ENCODE measurements at regions not wholly inside any gene's neighbourhood (a gene's known extent, or its start where the extent isn't known, plus 50 kb on each side); places are given as distances from the start of the nearest gene placed in this dataset.

DNA sequence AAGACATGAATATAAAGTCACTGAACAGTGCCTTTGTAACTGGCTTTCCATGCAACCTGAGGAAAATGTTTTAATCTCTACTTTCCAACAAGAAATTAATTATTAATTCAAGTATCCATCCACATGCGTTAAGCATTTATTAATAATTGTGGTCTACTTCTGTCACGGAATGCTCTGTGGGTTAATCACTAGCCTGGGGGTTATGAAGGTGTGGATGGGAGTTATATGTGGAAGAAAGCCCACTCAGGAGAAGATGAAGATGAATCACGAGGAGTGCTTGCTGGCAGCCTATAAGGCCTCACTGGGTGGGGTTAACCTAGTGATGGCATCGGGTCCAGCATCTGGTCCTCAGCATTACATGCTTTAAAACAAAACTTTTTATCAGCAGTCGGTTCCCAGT, 99.5 kb upstream of the AVPR1A start:
- Mint-ChIP-seq H3K9me3 (peaks cover 16% of the 10 kb centered on the region), H3K4me1 (ENCODE audit: low read depth) (no peaks in the 10 kb centered on the region), H3K27me3 (ENCODE audit: insufficient read depth) (no peaks in the 10 kb centered on the region), H3K36me3 (ENCODE audit: low read depth) (no peaks in the 10 kb centered on the region), H3K4me3 (no peak overlapping the region), H3K27ac (no peak overlapping the region)
- TF ChIP-seq, protein P1, sequence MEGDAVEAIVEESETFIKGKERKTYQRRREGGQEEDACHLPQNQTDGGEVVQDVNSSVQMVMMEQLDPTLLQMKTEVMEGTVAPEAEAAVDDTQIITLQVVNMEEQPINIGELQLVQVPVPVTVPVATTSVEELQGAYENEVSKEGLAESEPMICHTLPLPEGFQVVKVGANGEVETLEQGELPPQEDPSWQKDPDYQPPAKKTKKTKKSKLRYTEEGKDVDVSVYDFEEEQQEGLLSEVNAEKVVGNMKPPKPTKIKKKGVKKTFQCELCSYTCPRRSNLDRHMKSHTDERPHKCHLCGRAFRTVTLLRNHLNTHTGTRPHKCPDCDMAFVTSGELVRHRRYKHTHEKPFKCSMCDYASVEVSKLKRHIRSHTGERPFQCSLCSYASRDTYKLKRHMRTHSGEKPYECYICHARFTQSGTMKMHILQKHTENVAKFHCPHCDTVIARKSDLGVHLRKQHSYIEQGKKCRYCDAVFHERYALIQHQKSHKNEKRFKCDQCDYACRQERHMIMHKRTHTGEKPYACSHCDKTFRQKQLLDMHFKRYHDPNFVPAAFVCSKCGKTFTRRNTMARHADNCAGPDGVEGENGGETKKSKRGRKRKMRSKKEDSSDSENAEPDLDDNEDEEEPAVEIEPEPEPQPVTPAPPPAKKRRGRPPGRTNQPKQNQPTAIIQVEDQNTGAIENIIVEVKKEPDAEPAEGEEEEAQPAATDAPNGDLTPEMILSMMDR (IDR thresholded peaks at IDR 0.05) = no peak
- DNase-seq = no peak

DNA sequence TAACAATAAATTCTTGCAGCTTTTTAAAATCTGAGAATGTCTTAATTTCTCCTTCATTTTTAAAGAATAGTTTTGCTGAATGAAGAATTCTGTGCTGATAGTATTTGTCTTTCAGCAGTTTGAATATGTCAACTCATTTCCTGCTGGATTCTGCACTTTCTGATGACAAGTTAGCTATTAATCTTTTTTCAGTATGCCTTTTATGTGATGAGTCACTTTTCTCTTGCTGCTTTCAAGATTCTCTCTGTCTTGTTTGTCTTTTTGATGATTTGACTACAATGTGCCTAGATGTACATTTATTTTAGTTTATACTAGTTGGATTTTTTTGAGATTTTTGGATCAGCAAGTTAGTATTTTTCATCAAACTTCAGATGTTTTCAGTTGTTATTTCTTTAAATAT, 87.9 kb upstream of the AVPR1A start:
- Mint-ChIP-seq H3K4me3 (no peak overlapping the region), H3K4me1 (ENCODE audit: low read depth) (no peaks in the 10 kb centered on the region)

DNA sequence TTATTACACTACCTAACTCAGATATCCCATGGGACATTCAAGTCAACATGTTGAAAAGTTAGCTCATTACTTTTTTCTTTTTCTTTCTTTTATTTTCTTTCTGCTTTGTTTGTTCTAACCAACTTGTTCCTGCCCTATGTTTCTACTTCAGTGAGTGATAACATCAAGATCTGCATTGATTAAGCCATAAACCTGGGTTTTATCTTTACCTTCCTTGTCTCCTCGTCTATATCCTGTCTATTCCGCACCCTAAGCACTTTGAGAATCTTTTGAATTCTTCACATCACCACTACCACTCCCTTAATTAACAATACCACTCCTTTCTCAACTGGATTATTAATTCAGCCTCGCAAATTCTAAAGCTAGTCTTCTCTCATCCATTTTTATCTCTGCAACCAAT, 81.9 kb upstream of the AVPR1A start:
- TF ChIP-seq, protein P1 (IDR thresholded peaks at IDR 0.05) = no peak
- H3K27ac Mint-ChIP-seq = no peak overlapping the region
- H3K4me3 Mint-ChIP-seq = no peak overlapping the region
- no peaks in the 10 kb centered on the region for H3K9me3 Mint-ChIP-seq
- H3K36me3 Mint-ChIP-seq (ENCODE audit: low read depth) = no peaks in the 10 kb centered on the region
- peaks cover 3% of the 10 kb centered on the region; the same call in 1 of the 2 replicates for H3K27me3 Mint-ChIP-seq (ENCODE audit: insufficient read depth)
- no peak for DNase-seq
- no peaks in the 10 kb centered on the region for H3K4me1 Mint-ChIP-seq (ENCODE audit: low read depth)

More for the DNA sequence above, 87.9 kb upstream of the AVPR1A start:
- Mint-ChIP-seq H3K27me3 (ENCODE audit: insufficient read depth) (no peaks in the 10 kb centered on the region), H3K9me3 (peaks cover 13% of the 10 kb centered on the region), H3K27ac (no peak overlapping the region), H3K36me3 (ENCODE audit: low read depth) (no peaks in the 10 kb centered on the region)
- TF ChIP-seq, protein P1 (IDR thresholded peaks at IDR 0.05) = no peak
- DNase-seq = no peak

DNA sequence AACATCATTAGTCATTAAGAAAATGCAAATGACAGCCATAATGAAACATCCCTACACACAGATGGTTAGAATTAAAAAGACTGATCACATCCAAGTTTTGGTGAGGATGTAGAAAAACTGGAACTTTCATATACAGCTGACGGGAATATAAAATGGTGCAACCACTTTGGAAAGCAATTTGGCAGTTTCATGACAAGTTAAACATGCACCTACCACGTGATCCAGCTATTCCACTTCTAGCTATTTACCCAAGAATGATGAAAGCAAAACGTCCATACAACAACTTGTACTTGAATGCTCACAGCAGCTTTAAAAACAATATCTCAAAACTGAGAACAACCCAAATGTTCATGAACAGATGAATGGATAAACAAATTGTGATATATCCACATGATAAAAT, 77.9 kb upstream of the AVPR1A start:
- Mint-ChIP-seq H3K27ac (no peak overlapping the region), H3K4me1 (ENCODE audit: low read depth) (no peaks in the 10 kb centered on the region), H3K27me3 (ENCODE audit: insufficient read depth) (peaks cover 3% of the 10 kb centered on the region; the same call in 1 of the 2 replicates), H3K9me3 (no peaks in the 10 kb centered on the region), H3K36me3 (ENCODE audit: low read depth) (no peaks in the 10 kb centered on the region), H3K4me3 (no peak overlapping the region)
- no peak for DNase-seq
- TF ChIP-seq, protein P1 (IDR thresholded peaks at IDR 0.05) = no peak

DNA sequence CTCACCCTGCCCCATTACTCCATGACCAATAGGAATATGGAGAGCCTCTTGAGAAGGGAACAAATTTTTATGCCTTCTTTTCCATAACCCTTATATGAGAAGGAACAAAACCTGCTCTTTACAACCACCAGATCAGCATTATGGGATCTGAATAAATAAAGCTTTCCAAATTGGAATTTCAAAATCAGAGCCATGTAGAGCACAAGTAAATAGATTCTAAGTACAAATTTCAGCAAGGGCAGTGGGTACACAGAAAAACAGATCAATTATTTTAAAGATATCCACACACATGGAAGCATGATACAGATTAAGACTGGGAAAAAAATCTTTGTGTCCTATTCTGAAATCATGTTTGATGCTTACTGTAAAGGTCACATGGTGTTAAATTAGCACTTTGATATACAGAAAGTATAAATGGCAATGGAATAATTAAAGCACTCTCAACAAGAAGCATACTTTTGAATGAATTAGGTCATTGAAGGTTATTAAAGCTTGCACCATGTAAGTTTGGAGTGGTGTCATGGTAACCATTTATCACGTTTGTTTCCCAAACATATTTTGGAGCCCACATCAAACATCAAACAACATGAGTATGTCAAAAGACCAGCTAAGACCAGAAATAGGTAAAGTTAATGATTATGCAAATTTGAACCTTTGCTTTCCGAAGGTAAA, 75.9 kb upstream of the AVPR1A start:
- Mint-ChIP-seq H3K4me1 (ENCODE audit: low read depth) (no peaks in the 10 kb centered on the region), H3K36me3 (ENCODE audit: low read depth) (no peaks in the 10 kb centered on the region), H3K27ac (no peak overlapping the region), H3K4me3 (no peak overlapping the region), H3K9me3 (no peaks in the 10 kb centered on the region), H3K27me3 (ENCODE audit: insufficient read depth) (peaks cover 1% of the 10 kb centered on the region; the same call in 1 of the 2 replicates)
- TF ChIP-seq, protein P1 (IDR thresholded peaks at IDR 0.05) = no peak
- no peak for DNase-seq
